ENCODE measurements at regions not wholly inside any gene's neighbourhood (a gene's known extent, or its start where the extent isn't known, plus 50 kb on each side); places are given as distances from the start of the nearest gene placed in this dataset.

DNA sequence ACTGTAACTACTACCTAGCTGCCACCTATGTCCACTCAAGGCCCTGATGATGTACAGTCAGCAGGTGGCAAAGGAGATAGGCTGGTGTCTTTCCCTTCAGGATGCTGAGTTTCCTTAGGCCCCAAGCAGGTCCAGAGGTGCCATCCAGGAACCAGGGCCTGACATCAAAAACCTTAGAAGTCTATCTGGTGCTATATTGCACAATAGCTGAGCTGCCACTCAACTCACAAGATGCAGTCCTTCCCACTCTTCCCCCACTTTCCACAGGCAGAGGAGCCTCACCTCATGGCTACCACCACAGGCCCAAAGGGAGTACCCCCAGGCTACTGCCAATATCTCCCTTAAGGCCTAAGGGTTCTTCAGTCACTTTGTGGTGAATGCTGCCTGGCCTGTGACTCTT lies 83.9 kb upstream of the ZNF827 start:
- no peak for DNase-seq

GRCh38 chr4:146018247-146018646 lies 79.6 kb upstream of the ZNF827 start:
- no peak for DNase-seq

GRCh38 chr4:146004730-146005129 lies 66.1 kb upstream of the ZNF827 start:
- no peak for DNase-seq

DNA sequence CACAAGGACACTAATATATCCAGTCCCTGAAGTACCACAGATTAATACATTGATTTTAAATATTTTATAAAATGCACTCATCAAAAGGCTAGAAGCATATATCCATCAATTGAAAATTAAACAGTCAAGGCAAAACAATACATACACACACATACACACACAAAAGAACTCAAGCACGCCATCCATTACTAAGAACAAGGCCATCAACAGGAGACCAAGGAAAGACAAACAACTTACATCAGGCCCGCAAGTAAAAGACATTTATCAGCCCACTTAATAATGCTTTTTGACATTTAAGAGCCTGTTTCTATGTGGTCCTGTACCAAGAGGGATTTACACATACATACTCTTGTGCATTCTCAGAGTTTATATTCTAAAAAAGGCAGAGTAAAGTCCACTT lies 50.0 kb upstream of the ZNF827 start:
- no peak for DNase-seq

All from CD4-positive, alpha-beta T cell treated with Interleukin-21 for 1 hour (primary cell).